OCI-LY7 (cell line): ENCODE measurements at regions not wholly inside any gene's neighbourhood (a gene's known extent, or its start where the extent isn't known, plus 50 kb on each side); places are given as distances from the start of the nearest gene placed in this dataset.

ENCODE experiments used
- BruUV-seq: library from RNA; stranded (reverse); fragments of 400-500 nt; replicated peaks from 2 replicates; lab custom pipeline; 2021; lab: Mats Ljungman, UMichigan
- CTCF ChIA-PET: fragments of 300-600 bp; sonication (Branson Sonifier 250); formaldehyde crosslinking; loops from one replicate; lab custom pipeline; 2022; ENCODE audit warnings: antibody characterized with exemption; ENCODE audit not compliant: unreplicated experiment; lab: Charles Lee
- POLR2A ChIA-PET: fragments of 300-600 bp; sonication (Branson Sonifier 250); formaldehyde crosslinking; loops from one replicate; lab custom pipeline; 2022; ENCODE audit warnings: antibody characterized with exemption; lab: Charles Lee
- DNase-seq: peaks from one replicate; pipeline ENCODE4 v3.0.0-alpha.2; 2015; ENCODE audit warnings: low spot score
- H2AFZ ChIP-seq: fragments of 200-600 bp; sonication (generic), shearing (Covaris generic); 2 replicates; pipeline ENCODE4 v1.6.1; 2014; ENCODE audit warnings: mild to moderate bottlenecking, antibody characterized with exemption, low read length, moderate library complexity
- H3K27ac ChIP-seq: fragments of 200-600 bp; sonication (generic); 2 replicates; pipeline ENCODE4 v1.5.1; 2014; ENCODE audit warnings: mixed run types, low read depth, mild to moderate bottlenecking, moderate library complexity, low read length, inconsistent platforms; ENCODE audit not compliant: poor library complexity, severe bottlenecking
- H3K36me3 ChIP-seq: fragments of 200-600 bp; sonication (generic); 2 replicates; pipeline ENCODE4 v1.6.1; 2014; ENCODE audit warnings: mild to moderate bottlenecking, antibody characterized with exemption, low read length, moderate library complexity, mixed read lengths; ENCODE audit not compliant: insufficient read depth
- H3K4me1 ChIP-seq: fragments of 200-600 bp; sonication (generic); 2 replicates; pipeline ENCODE4 v1.5.1; 2014; ENCODE audit warnings: mild to moderate bottlenecking, low read length; ENCODE audit not compliant: insufficient read depth, poor library complexity, severe bottlenecking
- H3K4me2 ChIP-seq: fragments of 200-600 bp; sonication (generic); 2 replicates; pipeline ENCODE4 v1.6.1; 2014; ENCODE audit warnings: mild to moderate bottlenecking, low read length
- H3K4me3 ChIP-seq: fragments of 200-600 bp; sonication (generic); 2 replicates; pipeline ENCODE4 v1.5.1; 2014; ENCODE audit warnings: mild to moderate bottlenecking, low read depth, low read length; ENCODE audit not compliant: poor library complexity, severe bottlenecking
- H3K79me2 ChIP-seq: fragments of 200-600 bp; sonication (generic); 2 replicates; pipeline ENCODE4 v1.6.1; 2016; ENCODE audit warnings: low read depth, mild to moderate bottlenecking, low read length, moderate library complexity, mixed read lengths; ENCODE audit not compliant: insufficient read depth
- H3K9me2 ChIP-seq: fragments of 200-600 bp; sonication (generic); 2 replicates; pipeline ENCODE4 v1.6.1; 2016; ENCODE audit warnings: mild to moderate bottlenecking, low read length, mixed read lengths; ENCODE audit not compliant: insufficient read depth
- H3K9me3 ChIP-seq: fragments of 200-600 bp; sonication (generic); 2 replicates; pipeline ENCODE4 v1.6.1; 2014; ENCODE audit warnings: mild to moderate bottlenecking, mixed run types, low read length, mixed read lengths
- H4K20me1 ChIP-seq: fragments of 200-600 bp; sonication (generic); 2 replicates; pipeline ENCODE4 v1.6.1; 2014; ENCODE audit warnings: mild to moderate bottlenecking, antibody characterized with exemption, low read length, moderate library complexity, mixed read lengths; ENCODE audit not compliant: insufficient read depth
- EZH2phosphoT487 ChIP-seq: fragments of 200-600 bp; sonication (generic); IDR thresholded peaks from 2 replicates; pipeline ENCODE4 v1.6.1; 2018; ENCODE audit warnings: low read depth, borderline replicate concordance, mild to moderate bottlenecking, mixed run types, antibody characterized with exemption, low read length, moderate library complexity, mixed read lengths
- intact Hi-C: fragments of 100-400 bp; cut with micrococcal nuclease; formaldehyde crosslinking; loops from one replicate; pipeline ENCODE4 v1.10.0; 2022; ENCODE audit not compliant: unreplicated experiment
- TF ChIP-seq, protein P1 (sequence below): fragments of 200-600 bp; sonication (generic); conservative IDR thresholded peaks from 2 replicates; pipeline ENCODE4 v1.5.1; 2014; ENCODE audit warnings: mild to moderate bottlenecking, antibody characterized with exemption, low read length, moderate library complexity, mixed read lengths

DNA sequence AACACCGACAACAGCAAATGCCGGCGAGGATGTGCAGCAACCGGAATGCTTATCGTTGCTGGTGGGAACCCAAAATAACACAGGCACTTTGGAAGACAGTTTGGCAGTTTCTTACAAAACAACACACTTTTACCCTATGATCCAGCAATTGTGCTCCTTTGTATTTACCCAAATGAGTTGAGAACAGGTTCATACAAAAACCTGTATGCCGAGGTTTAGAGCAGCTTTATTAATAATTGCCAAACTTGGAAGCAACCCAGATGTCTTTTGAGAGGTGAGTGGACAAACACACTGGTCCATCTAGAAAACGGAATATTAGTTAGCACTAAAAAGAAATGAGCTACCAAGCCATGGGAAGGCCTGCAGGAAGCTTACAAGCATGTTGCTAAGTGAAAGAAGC lies 118.9 kb downstream of the CTTN start:
- ChIA-PET CTCF (no interaction called here), POLR2A (no interaction called here)
- H3K36me3 ChIP-seq, result no peaks in the 10 kb centered on the region
- DNase-seq, result no peak
- H3K4me3 ChIP-seq, result no peak overlapping the region
- H3K4me1 ChIP-seq, result no peaks in the 10 kb centered on the region
- no peak overlapping the region for H2AFZ ChIP-seq
- TF ChIP-seq EZH2phosphoT487, result no peak
- TF ChIP-seq, protein P1, sequence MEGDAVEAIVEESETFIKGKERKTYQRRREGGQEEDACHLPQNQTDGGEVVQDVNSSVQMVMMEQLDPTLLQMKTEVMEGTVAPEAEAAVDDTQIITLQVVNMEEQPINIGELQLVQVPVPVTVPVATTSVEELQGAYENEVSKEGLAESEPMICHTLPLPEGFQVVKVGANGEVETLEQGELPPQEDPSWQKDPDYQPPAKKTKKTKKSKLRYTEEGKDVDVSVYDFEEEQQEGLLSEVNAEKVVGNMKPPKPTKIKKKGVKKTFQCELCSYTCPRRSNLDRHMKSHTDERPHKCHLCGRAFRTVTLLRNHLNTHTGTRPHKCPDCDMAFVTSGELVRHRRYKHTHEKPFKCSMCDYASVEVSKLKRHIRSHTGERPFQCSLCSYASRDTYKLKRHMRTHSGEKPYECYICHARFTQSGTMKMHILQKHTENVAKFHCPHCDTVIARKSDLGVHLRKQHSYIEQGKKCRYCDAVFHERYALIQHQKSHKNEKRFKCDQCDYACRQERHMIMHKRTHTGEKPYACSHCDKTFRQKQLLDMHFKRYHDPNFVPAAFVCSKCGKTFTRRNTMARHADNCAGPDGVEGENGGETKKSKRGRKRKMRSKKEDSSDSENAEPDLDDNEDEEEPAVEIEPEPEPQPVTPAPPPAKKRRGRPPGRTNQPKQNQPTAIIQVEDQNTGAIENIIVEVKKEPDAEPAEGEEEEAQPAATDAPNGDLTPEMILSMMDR, result no peak
- intact Hi-C loops, result no loop called here
- H3K4me2 ChIP-seq, result no peak overlapping the region
- H4K20me1 ChIP-seq, result no peaks in the 10 kb centered on the region
- no peak overlapping the region for H3K27ac ChIP-seq
- BruUV-seq, result no TSS peak
- H3K9me3 ChIP-seq, result peaks cover 15% of the 10 kb centered on the region; the same call in 1 of the 2 replicates
- no peaks in the 10 kb centered on the region for H3K9me2 ChIP-seq
- no peaks in the 10 kb centered on the region for H3K79me2 ChIP-seq

- H3K27ac ChIP-seq, result no peak overlapping the region
- DNase-seq, result no peak
- H3K9me2 ChIP-seq, result no peaks in the 10 kb centered on the region
- no peak overlapping the region for H3K4me2 ChIP-seq
- TF ChIP-seq, protein P1, result no peak
- no peak for TF ChIP-seq EZH2phosphoT487
- H3K36me3 ChIP-seq, result no peaks in the 10 kb centered on the region
- no peaks in the 10 kb centered on the region for H3K79me2 ChIP-seq
- no peak overlapping the region for H3K4me3 ChIP-seq
- POLR2A ChIA-PET, result no interaction called here
- CTCF ChIA-PET, result no interaction called here
- H2AFZ ChIP-seq, result no peak overlapping the region
- H3K4me1 ChIP-seq, result no peaks in the 10 kb centered on the region
- BruUV-seq, result no TSS peak
- H3K9me3 ChIP-seq, result peaks cover 5% of the 10 kb centered on the region; the same call in 1 of the 2 replicates
- H4K20me1 ChIP-seq, result no peaks in the 10 kb centered on the region
- intact Hi-C loops, result no loop called here
Measured at GRCh38 chr11:70517988-70518907, 119.9 kb downstream of the CTTN start.

- no peaks in the 10 kb centered on the region for H3K4me1 ChIP-seq
- no peak for TF ChIP-seq EZH2phosphoT487
- TF ChIP-seq, protein P1, result no peak
- ChIA-PET POLR2A (no interaction called here), CTCF (no interaction called here)
- no TSS peak for BruUV-seq
- no peak overlapping the region for H3K4me3 ChIP-seq
- H2AFZ ChIP-seq, result no peak overlapping the region
- no peak overlapping the region for H3K4me2 ChIP-seq
- no peak overlapping the region for H3K27ac ChIP-seq
- no peak for DNase-seq
- H3K79me2 ChIP-seq, result no peaks in the 10 kb centered on the region
- H3K36me3 ChIP-seq, result no peaks in the 10 kb centered on the region
- H3K9me2 ChIP-seq, result no peaks in the 10 kb centered on the region
- no peaks in the 10 kb centered on the region for H4K20me1 ChIP-seq
- intact Hi-C loops, result no loop called here
- no peaks in the 10 kb centered on the region for H3K9me3 ChIP-seq
Measured at GRCh38 chr11:70519117-70519516, 120.8 kb downstream of the CTTN start.
